GM19324 (cell line): ENCODE measurements at regions not wholly inside any gene's neighbourhood (a gene's known extent, or its start where the extent isn't known, plus 50 kb on each side); places are given as distances from the start of the nearest gene placed in this dataset.
"Not testable (repeated sequence)": the region's sequence is repeated elsewhere in the genome, so short reads cannot be mapped to it uniquely, and the experiment has no call there.

Experiments
- ATAC-seq: cut with Tn5 transposase; IDR thresholded peaks from one replicate; pipeline ENCODE4 v1.9.1; 2021; ENCODE audit warnings: mild to moderate bottlenecking, moderate library complexity; ENCODE audit not compliant: unreplicated experiment, low FRiP score

GRCh38 chr5:56763711-56764466 lies 51.5 kb upstream of the MAP3K1 start:
- ATAC-seq, result no peak

GRCh38 chr5:56763182-56763581 lies 52.2 kb upstream of the MAP3K1 start:
- ATAC-seq, result no peak

GRCh38 chr5:56761151-56761885 lies 54.0 kb upstream of the MAP3K1 start:
- ATAC-seq, result no peak

GRCh38 chr5:56760723-56761122 lies 54.6 kb upstream of the MAP3K1 start:
- ATAC-seq, result no peak

- ATAC-seq, result no peak
These were observed 55.7 kb upstream of the MAP3K1 start for GRCh38 chr5:56759521-56760216.

GRCh38 chr5:56757077-56757476 lies 58.3 kb upstream of the MAP3K1 start:
- ATAC-seq, result no peak

GRCh38 chr5:56755036-56755555 lies 60.3 kb upstream of the MAP3K1 start:
- no peak for ATAC-seq

- not testable (repeated sequence) for ATAC-seq
These were observed 61.8 kb upstream of the MAP3K1 start for GRCh38 chr5:56753588-56753987.

- ATAC-seq, result no peak
These were observed 63.6 kb upstream of the MAP3K1 start for GRCh38 chr5:56751572-56752313.

GRCh38 chr5:56749842-56750241 lies 65.5 kb upstream of the MAP3K1 start:
- ATAC-seq, result no peak

- ATAC-seq, result no peak
These were observed 68.6 kb upstream of the MAP3K1 start for GRCh38 chr5:56746553-56747339.

- no peak for ATAC-seq
These were observed 69.5 kb upstream of the MAP3K1 start for GRCh38 chr5:56745864-56746263.

- no peak for ATAC-seq
These were observed 74.5 kb upstream of the MAP3K1 start for GRCh38 chr5:56740868-56741267.

GRCh38 chr5:56739990-56740389 lies 75.4 kb upstream of the MAP3K1 start:
- no peak for ATAC-seq

GRCh38 chr5:56737951-56738606 lies 77.3 kb upstream of the MAP3K1 start:
- ATAC-seq, result no peak

GRCh38 chr5:56737002-56737621 lies 78.2 kb upstream of the MAP3K1 start:
- no peak for ATAC-seq

GRCh38 chr5:56735849-56736641 lies 79.3 kb upstream of the MAP3K1 start:
- no peak for ATAC-seq

GRCh38 chr5:56734091-56734694 lies 81.2 kb upstream of the MAP3K1 start:
- ATAC-seq, result no peak
